HG03097 (cell line): ENCODE measurements at regions not wholly inside any gene's neighbourhood (a gene's known extent, or its start where the extent isn't known, plus 50 kb on each side); places are given as distances from the start of the nearest gene placed in this dataset.

Experiments used
- ATAC-seq: cut with Tn5 transposase; IDR thresholded peaks from one replicate; pipeline ENCODE4 v1.9.1; 2021; ENCODE audit not compliant: unreplicated experiment, low FRiP score

GRCh38 chr5:73312146-73312871, 136.3 kb downstream of the FOXD1 start:
- no peak for ATAC-seq

GRCh38 chr5:73311291-73312110, 137.1 kb downstream of the FOXD1 start:
- no peak for ATAC-seq

DNA sequence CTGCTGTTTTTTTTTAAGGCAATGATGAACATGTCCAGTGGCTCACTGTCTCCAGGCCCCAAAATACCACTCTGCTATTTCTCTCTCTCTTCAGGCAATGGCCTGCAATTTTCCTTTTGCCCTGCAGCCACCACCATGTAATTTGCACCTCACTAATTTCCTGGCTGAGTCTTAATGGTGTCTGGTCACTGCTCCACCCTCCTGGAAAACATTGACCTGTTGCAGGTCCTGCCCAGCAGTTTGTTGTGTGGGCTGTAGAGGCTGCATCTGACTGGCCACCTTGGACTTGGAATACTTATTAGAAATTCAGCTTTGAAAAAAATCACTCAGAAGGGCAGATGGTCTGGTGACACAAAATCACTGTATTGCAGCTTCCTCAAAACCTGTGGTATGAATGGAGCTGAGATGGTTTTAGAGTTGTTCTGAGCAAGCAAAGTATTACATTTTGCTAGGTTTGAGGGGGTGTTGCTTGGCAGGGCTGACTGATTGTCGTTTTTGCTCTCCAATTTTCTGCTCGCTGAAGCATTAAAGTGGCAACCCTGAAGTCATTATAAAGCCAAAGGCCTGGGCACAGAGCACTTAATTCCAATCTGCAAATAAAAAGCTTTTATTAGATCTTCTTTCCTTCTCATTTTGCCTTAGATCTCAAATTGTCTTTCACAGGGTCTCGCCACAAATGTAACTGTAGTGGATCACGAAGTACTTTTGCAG, 134.8 kb downstream of the TMEM174 start:
- no peak for ATAC-seq

DNA sequence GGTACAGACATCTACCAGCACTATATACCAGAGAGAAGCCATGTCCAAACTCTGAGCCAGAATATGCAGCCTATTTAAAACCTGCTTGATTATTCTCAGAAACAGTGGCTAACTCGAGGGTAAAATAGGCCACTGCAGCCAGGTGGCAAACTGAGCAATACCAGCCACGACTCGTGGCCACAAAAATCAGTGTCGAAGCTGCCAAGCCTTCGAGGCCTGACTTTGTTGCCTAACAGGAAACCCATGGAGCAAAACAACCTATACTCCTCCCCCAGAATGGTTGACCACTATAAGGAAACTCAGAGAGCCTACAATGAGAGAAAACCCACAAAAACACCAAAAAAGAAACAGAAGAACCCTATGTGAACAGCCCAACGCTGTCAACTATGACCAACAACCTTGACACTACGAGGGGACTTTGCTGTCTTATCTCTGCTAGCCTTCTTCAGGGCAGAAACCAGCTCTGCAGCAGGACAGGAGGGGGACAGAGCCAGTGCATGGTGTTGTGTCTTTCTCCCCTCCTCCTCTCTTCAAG, 133.8 kb downstream of the TMEM174 start:
- ATAC-seq = no peak

GRCh38 chr5:73306078-73306719, 133.2 kb downstream of the TMEM174 start:
- ATAC-seq = no peak

DNA sequence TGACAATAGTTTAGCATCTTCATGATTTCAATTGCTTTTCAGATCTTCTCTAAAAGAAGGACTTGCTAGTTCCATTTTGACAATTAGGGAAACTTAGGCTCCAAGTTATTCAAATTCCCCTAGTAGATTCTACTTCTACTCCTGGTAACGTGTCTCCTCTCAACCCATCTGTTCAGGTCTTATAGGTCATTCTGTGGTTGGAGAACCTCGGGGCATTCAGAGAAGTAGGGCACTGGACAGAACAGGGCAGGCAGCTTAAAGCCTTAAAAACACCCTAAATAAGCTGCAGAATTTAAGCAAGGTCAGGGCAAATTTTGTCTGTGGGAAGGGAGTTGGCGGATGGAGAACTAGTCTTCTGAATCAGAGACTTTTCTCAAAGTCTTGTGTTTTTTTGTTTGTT, 132.4 kb downstream of the TMEM174 start:
- no peak for ATAC-seq

DNA sequence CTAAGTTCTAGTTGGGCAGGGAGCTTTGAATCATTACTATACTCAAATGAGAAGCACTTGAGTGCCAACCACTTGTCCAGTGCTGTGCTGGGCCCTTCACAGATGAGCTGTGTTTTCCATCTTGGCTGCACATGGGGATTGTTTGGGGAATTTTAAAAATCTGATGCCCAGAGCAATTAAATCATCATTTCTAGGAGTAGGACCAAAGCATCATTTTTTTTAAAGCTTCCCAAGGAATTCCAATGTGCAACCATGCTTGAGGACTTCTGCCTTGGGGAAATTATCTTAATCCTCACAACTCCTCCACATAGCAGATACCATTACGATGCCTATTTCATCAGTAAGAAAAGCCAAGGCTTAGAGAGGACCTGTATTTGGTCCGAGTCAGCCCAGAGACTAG, 131.4 kb downstream of the TMEM174 start:
- no peak for ATAC-seq

- no peak for ATAC-seq
These were observed 130.4 kb downstream of the TMEM174 start for GRCh38 chr5:73303148-73304079.

- no peak for ATAC-seq
These were observed 129.8 kb downstream of the TMEM174 start for GRCh38 chr5:73302797-73303147.

DNA sequence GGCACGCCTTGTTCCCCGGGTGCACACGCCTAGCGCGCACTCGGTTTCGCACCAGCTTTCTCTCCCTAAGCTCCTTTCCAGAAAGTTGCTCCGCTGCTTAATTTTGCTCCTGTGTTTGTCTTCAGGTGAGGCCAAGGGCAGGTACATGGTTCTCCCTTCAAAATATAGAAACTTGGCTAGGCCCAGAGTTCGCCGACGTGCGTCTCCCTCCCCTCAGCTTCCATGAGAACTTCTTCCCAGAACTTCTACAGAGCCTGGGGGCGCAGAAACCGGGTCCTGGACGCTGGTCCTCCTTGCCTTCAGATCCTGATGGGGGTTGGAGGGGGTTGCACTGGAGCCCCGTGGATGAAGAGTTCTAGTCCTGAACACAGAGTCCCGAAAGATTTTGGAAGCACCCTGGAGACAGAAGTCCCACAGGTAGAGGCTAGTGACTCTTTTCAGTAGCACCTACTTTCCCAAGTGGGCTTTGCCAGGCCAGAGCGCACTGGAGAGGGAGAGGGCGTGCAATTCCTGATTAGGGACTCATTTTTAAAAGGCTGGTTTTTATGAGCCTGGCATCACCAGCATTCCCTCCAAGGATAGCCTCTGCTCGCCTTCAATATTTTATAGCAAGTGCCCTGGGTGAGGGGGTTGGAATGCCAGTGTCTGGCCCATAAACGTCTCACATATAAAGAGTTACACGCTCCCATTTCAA, 128.4 kb downstream of the TMEM174 start:
- ATAC-seq = no peak

DNA sequence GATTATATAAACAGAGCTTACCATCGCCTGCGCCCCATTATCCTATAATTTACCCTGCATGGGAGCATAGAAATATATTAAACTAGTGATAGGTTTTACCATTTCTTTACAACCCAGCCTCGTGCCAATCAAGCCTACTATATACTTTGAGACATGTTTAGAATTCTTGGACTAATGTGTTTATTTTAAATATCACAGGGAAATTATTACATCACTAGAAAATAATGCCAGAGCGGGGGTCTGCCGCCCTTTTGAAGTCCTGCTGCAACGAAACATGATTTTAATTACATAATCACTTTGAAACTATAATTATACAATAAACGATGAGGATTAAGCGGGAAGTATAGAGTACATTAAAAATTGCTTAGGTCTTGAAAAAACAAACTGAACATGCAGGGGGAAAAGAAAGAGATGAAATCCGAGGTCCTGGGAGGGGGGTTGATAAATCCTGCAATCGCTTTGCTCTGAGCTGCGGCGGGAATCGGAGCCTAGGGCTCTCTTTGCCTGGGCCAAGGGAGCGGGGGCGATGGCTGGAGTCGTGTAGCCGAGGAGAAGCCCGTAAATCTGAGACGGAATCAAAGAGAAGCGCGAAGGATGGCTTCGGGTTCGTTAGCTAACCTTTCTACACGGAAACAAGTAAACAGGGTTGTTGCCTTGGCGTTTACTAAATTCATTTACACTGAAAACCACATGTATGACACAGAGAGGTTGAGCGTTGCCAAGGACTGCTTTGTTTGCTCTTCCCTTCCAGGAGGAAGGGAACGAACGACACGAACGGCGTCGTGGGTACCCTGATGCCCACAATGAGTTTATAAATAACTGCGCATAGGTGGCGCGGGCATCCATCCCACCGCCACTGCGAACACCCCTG, 127.6 kb downstream of the TMEM174 start:
- ATAC-seq = no peak

DNA sequence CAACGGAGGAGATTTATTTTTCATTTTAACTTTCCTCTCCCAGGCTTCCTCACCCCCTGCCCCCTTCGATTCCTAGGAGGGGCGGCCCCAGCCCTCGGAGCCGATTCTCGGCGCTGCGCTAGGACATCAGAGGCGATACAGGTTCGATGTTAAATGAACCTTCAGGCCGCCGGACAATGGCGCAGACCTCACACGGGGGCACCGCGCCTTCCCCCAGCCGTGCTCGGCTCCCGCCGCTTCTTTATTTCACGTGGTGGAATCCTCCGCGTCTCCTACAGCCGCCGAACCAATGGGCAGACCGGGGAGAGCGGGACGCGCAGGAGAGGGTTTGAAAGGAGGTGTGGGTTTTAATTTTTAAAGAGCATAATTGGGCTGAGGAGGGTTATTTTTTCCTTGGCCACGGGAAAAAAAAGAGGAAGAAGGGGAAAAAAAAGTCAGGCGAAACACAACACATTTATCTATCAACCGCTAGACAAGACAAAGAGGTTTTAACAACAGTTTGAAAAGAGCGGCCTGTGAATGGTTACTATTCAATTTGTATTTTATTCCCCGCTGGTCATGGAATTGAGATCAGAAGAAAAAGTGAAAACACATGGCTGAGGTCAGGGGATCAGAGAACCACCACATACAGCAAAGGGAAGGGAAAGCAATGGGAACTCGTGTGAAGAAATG, 126.8 kb downstream of the TMEM174 start:
- no peak for ATAC-seq

GRCh38 chr5:73298772-73299630, 126.0 kb downstream of the TMEM174 start:
- ATAC-seq = no peak

GRCh38 chr5:73298251-73298771, 125.3 kb downstream of the TMEM174 start:
- no peak for ATAC-seq

GRCh38 chr5:73297430-73297829, 124.4 kb downstream of the TMEM174 start:
- no peak for ATAC-seq

- no peak for ATAC-seq
These were observed 123.8 kb downstream of the TMEM174 start for GRCh38 chr5:73296772-73297171.
